GM23248 (cell line): ENCODE measurements at regions not wholly inside any gene's neighbourhood (a gene's known extent, or its start where the extent isn't known, plus 50 kb on each side); places are given as distances from the start of the nearest gene placed in this dataset.

Experiments used
- DNase-seq: peaks from one replicate; pipeline ENCODE4 v3.0.0-alpha.2; 2015
- H2AFZ ChIP-seq: fragments of 200-600 bp; sonication (generic); 2 replicates; pipeline ENCODE4 v1.6.1; 2016; ENCODE audit warnings: antibody characterized with exemption
- H3F3A ChIP-seq: fragments of 200-600 bp; sonication (generic); 2 replicates; pipeline ENCODE4 v1.6.1; 2016; ENCODE audit warnings: mild to moderate bottlenecking, antibody characterized with exemption, mixed run types; ENCODE audit not compliant: insufficient read depth
- H3K27ac ChIP-seq: fragments of 200-600 bp; sonication (generic); 2 replicates; pipeline ENCODE4 v1.5.1; 2016; ENCODE audit warnings: mild to moderate bottlenecking
- H3K27me3 ChIP-seq: fragments of 200-600 bp; sonication (generic); replicated peaks from 2 replicates; pipeline ENCODE4 v1.6.1; 2016; ENCODE audit warnings: mild to moderate bottlenecking; ENCODE audit not compliant: insufficient read depth
- H3K36me3 ChIP-seq: fragments of 200-600 bp; sonication (generic); 2 replicates; pipeline ENCODE4 v1.6.1; 2016; ENCODE audit warnings: low read depth, mild to moderate bottlenecking
- H3K4me1 ChIP-seq: fragments of 200-600 bp; sonication (generic); 2 replicates; pipeline ENCODE4 v1.6.1; 2016; ENCODE audit warnings: mild to moderate bottlenecking; ENCODE audit not compliant: insufficient read depth
- H3K4me2 ChIP-seq: fragments of 200-600 bp; sonication (generic); one replicate; pipeline ENCODE4 v1.6.1; 2016; ENCODE audit warnings: mild to moderate bottlenecking; ENCODE audit not compliant: unreplicated experiment
- H3K4me3 ChIP-seq: fragments of 200-600 bp; sonication (generic); 2 replicates; pipeline ENCODE4 v1.5.1; 2016; ENCODE audit warnings: mild to moderate bottlenecking
- H3K79me2 ChIP-seq: fragments of 200-600 bp; sonication (generic); 2 replicates; pipeline ENCODE4 v1.6.1; 2016; ENCODE audit warnings: mild to moderate bottlenecking; ENCODE audit not compliant: insufficient read depth
- H3K9ac ChIP-seq: fragments of 200-600 bp; sonication (generic); 2 replicates; pipeline ENCODE4 v1.6.1; 2016; ENCODE audit warnings: mild to moderate bottlenecking
- H3K9me2 ChIP-seq: fragments of 200-600 bp; sonication (generic); 2 replicates; pipeline ENCODE4 v1.6.1; 2016; ENCODE audit warnings: mixed run types, mild to moderate bottlenecking, moderate library complexity; ENCODE audit not compliant: insufficient read depth
- H3K9me3 ChIP-seq: fragments of 200-600 bp; sonication (generic); one replicate; pipeline ENCODE4 v1.6.1; 2017; ENCODE audit warnings: low read depth
- H4K20me1 ChIP-seq: fragments of 200-600 bp; sonication (generic); 2 replicates; pipeline ENCODE4 v1.6.0; 2016; ENCODE audit not compliant: insufficient read depth
- EZH2 ChIP-seq: fragments of 200-600 bp; sonication (generic); IDR thresholded peaks from 2 replicates; pipeline ENCODE4 v1.6.1; 2018; ENCODE audit warnings: antibody characterized with exemption, mild to moderate bottlenecking; ENCODE audit not compliant: insufficient read depth, poor library complexity, severe bottlenecking
- EZH2phosphoT487 ChIP-seq: fragments of 200-600 bp; sonication (generic); IDR thresholded peaks from 2 replicates; pipeline ENCODE4 v1.6.1; 2018; ENCODE audit warnings: antibody characterized with exemption, moderate library complexity, mild to moderate bottlenecking, low read depth; ENCODE audit not compliant: insufficient read depth
- WGBS, 2 experiments: methylation state at CpG; one replicate each; pipeline ENCODE4 v1.1.6; 2015 to 2017; ENCODE audit warnings: low lambda C conversion rate in 2 of 2, low coverage in 1 of 2; ENCODE audit errors: missing lambda C conversion rate in 2 of 2; 5-methylcytosine and 5-hydroxymethylcytosine counted together
- in situ Hi-C: fragments of 300-500 bp; cut with MboI; formaldehyde crosslinking; loops from 2 replicates; pipeline ENCODE4 v1.15.0; 2020

DNA sequence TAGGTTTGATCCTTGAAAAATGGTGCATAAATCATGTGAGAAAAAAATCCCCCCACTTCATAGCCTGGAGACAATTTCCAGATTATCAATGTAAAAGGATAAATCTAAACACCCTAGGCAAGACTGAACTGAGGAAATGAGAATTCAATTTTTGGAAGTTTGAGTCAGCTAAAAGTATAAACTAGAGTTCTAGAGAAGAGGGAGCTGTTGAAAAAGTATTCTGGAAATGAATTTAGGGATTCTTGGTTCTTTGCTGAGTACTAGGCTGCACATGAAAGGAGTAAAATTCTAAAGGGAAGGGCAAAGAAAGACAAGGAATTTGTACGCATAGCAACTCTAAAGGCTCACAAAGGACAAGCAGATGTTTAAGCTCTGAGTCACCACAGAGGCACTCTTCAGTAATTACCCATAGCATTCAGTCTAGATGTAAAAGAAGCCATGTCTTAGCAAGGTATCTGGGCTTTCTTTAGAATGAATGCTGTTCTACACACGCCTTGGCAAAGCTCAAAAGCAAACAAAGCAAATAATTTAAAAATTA lies 896.5 kb downstream of the PDHA2 start:
- peak; percentile 2 for DNase-seq
- Histone ChIP-seq H3K9ac (no peak overlapping the region), H3K4me2 (no peak overlapping the region), H3K4me1 (no peaks in the 10 kb centered on the region), H4K20me1 (no peaks in the 10 kb centered on the region), H3K4me3 (no peak overlapping the region), H3K27me3 (no peaks in the 10 kb centered on the region), H3K9me3 (no peaks in the 10 kb centered on the region), H3F3A (no peaks in the 10 kb centered on the region), H3K27ac (no peak overlapping the region), H3K9me2 (no peaks in the 10 kb centered on the region), H3K36me3 (no peaks in the 10 kb centered on the region), H2AFZ (no peak overlapping the region), H3K79me2 (no peaks in the 10 kb centered on the region)
- whole genome bisulfite sequencing, 2 experiments: 14 to 34% methylated on average over 2 of the region's 2 CpGs
- TF ChIP-seq EZH2phosphoT487 (no peak), EZH2 (no peak)
- in situ Hi-C loops: no loop called here

DNA sequence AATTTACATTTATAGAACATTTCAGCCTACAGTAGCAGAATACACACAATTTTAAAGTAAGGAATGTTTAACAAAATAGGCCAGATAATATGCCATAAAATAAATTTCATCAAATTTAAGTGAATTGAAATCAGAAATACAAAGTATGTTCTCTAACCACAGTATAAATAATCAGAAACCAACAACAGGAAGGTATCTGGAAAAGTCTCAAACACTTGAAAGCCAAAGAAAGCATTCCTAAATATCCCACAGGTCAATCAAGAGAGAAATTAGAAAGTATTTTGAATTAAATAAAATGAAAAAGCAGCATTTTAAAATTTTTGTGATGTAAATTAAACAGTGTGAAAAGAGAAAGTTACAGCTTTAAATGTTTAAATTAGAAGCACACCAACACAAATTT lies 899.2 kb downstream of the PDHA2 start:
- no peak overlapping the region for H3K4me3 ChIP-seq
- no peak for TF ChIP-seq EZH2
- no peak for TF ChIP-seq EZH2phosphoT487
- H3K4me2 ChIP-seq: no peak overlapping the region
- H3K36me3 ChIP-seq: no peaks in the 10 kb centered on the region
- H3F3A ChIP-seq: no peaks in the 10 kb centered on the region
- H3K9ac ChIP-seq: no peak overlapping the region
- no peak for DNase-seq
- H4K20me1 ChIP-seq: no peaks in the 10 kb centered on the region
- H3K9me2 ChIP-seq: no peaks in the 10 kb centered on the region
- in situ Hi-C loops: no loop called here
- H3K27me3 ChIP-seq: no peaks in the 10 kb centered on the region
- no peaks in the 10 kb centered on the region for H3K4me1 ChIP-seq
- no peaks in the 10 kb centered on the region for H3K9me3 ChIP-seq
- H2AFZ ChIP-seq: no peak overlapping the region
- H3K79me2 ChIP-seq: no peaks in the 10 kb centered on the region
- no peak overlapping the region for H3K27ac ChIP-seq

- in situ Hi-C loops: no loop called here
- no peak overlapping the region for H3K27ac ChIP-seq
- no peak for DNase-seq
- H3K4me1 ChIP-seq: no peaks in the 10 kb centered on the region
- H3F3A ChIP-seq: no peaks in the 10 kb centered on the region
- no peaks in the 10 kb centered on the region for H3K36me3 ChIP-seq
- no peak overlapping the region for H3K9ac ChIP-seq
- 47 to 61% methylated on average over 22 to 24 of the region's 24 CpGs for WGBS, 2 experiments
- TF ChIP-seq EZH2: no peak
- TF ChIP-seq EZH2phosphoT487: no peak
- H3K27me3 ChIP-seq: no peaks in the 10 kb centered on the region
- H3K9me2 ChIP-seq: no peaks in the 10 kb centered on the region
- H4K20me1 ChIP-seq: no peaks in the 10 kb centered on the region
- no peak overlapping the region for H2AFZ ChIP-seq
- no peaks in the 10 kb centered on the region for H3K79me2 ChIP-seq
- H3K4me3 ChIP-seq: no peak overlapping the region
- no peaks in the 10 kb centered on the region for H3K9me3 ChIP-seq
- no peak overlapping the region for H3K4me2 ChIP-seq
Observed at GRCh38 chr4:96742332-96743014, 902.6 kb downstream of the PDHA2 start.

DNA sequence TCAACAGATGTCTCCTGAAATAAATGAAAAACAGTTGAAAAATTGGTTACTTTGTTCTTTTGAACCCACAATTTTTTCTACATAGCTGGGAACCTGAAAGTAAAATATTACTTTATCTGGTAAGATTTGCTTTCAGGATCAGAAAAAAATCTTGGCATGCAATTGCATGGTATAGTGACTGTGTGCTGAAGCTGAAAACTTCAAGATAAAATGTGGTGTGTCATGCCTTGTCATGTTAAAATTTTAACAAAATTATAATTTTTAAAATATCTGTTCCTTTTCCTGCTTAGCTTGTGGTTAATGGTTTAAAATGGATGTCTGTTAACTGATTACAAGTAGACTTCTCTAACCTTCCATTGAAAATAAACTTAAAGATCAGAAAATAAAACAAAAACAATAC lies 904.8 kb downstream of the PDHA2 start:
- Histone ChIP-seq H3K36me3 (no peaks in the 10 kb centered on the region), H3K9ac (no peak overlapping the region), H2AFZ (no peak overlapping the region), H3K27ac (no peak overlapping the region), H3K4me1 (no peaks in the 10 kb centered on the region), H3F3A (no peaks in the 10 kb centered on the region), H3K4me3 (no peak overlapping the region), H3K9me3 (no peaks in the 10 kb centered on the region), H3K79me2 (no peaks in the 10 kb centered on the region), H4K20me1 (no peaks in the 10 kb centered on the region), H3K9me2 (no peaks in the 10 kb centered on the region), H3K27me3 (no peaks in the 10 kb centered on the region), H3K4me2 (no peak overlapping the region)
- TF ChIP-seq EZH2phosphoT487: no peak
- no peak for DNase-seq
- in situ Hi-C loops: no loop called here

GRCh38 chr4:96753216-96753615 lies 913.3 kb downstream of the PDHA2 start:
- TF ChIP-seq EZH2 (no peak), EZH2phosphoT487 (no peak)
- in situ Hi-C loops: no loop called here
- 0% methylated on average over 1 of the region's 1 CpG for WGBS, 2 experiments

More at GRCh38 chr4:96753216-96753615, 913.3 kb downstream of the PDHA2 start:
- no peak overlapping the region for H2AFZ ChIP-seq
- DNase-seq: no peak
- H3K4me1 ChIP-seq: no peaks in the 10 kb centered on the region
- H3K9me2 ChIP-seq: no peaks in the 10 kb centered on the region
- no peak overlapping the region for H3K4me3 ChIP-seq
- H3K9ac ChIP-seq: no peak overlapping the region
- H3K27ac ChIP-seq: no peak overlapping the region
- H3F3A ChIP-seq: no peaks in the 10 kb centered on the region
- no peaks in the 10 kb centered on the region for H3K79me2 ChIP-seq
- no peaks in the 10 kb centered on the region for H3K27me3 ChIP-seq
- no peaks in the 10 kb centered on the region for H3K36me3 ChIP-seq
- H4K20me1 ChIP-seq: no peaks in the 10 kb centered on the region
- no peaks in the 10 kb centered on the region for H3K9me3 ChIP-seq
- H3K4me2 ChIP-seq: no peak overlapping the region
